GM10248 (cell line): ENCODE measurements at regions not wholly inside any gene's neighbourhood (a gene's known extent, or its start where the extent isn't known, plus 50 kb on each side); places are given as distances from the start of the nearest gene placed in this dataset.

Experiments
- CTCF ChIA-PET: fragments of 300-600 bp; sonication (Branson Sonifier 250); formaldehyde crosslinking; extraction: SDS; loops from one replicate; lab custom pipeline; 2021; ENCODE audit warnings: antibody characterized with exemption; lab: Yijun Ruan, JAX
- POLR2A ChIA-PET: fragments of 350-650 bp; sonication (Branson Sonifier 250); formaldehyde crosslinking; extraction: SDS; loops from one replicate; lab custom pipeline; 2020; ENCODE audit warnings: antibody characterized with exemption; lab: Yijun Ruan, JAX
- DNase-seq: peaks from one replicate; pipeline ENCODE4 v3.0.0; 2012; ENCODE audit errors: extremely low spot score
- CTCF ChIP-seq: IDR thresholded peaks from 2 replicates; pipeline ENCODE4 v1.5.1; 2012; ENCODE audit warnings: mild to moderate bottlenecking, low read depth; ENCODE audit errors: extremely low read depth, missing control alignments, control extremely low read depth

DNA sequence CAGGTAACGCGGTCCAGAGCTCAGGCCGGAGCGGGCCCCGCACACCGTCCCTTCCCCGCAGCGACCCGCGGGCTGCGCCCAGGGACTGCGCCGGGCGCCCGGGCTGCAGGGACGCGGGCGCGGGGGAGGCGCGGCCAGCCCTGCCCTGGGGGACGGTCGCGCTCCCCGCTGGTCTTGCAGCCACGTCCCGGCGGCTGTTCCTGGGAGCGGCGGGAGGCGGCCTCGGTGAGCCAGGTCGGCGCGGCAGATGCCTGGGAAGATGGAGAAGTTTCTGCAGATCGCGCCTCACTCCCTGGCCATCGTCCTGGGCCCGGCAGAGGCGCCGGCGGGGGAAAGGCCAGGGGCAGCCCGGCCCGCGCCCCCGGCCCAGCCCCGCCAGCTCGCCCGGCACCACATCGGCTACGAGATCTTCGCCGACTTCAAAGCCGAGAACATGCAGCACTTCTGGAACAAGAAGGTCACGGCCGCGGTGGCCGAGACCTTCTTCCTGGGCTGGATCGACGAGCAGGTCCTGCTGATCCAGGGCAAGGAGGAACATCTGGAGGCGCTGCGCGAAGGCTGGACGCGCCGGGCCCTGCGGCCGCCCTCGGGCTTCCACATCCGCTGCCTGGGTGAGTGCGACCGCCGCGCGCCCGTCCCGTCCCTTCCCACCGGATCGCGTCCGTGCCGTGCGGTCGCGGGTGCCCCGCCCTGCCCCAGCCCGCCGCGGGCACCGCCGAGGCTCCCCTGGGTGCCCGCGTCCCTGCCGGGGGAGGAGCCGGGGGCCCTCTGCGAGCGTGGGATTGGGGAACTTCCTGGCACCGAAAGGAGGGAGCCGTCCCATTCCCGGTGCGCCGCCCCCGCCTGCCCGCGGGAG, 107.4 kb upstream of the STOX2 start:
- ChIA-PET CTCF (interaction anchor here (1.7 kb wide), 1 partner anchor 17 kb away, joined by 4 read pairs; no protein-coding TSS in a partner anchor), POLR2A (no interaction called here)
- no peak for DNase-seq
- TF ChIP-seq CTCF: no peak

GRCh38 chr4:183798301-183799253, 106.5 kb upstream of the STOX2 start:
- DNase-seq: no peak
- no peak for TF ChIP-seq CTCF
- ChIA-PET POLR2A (no interaction called here), CTCF (interaction anchor here (1.1 to 1.7 kb wide), 2 partner anchors 18 to 34 kb away, joined by 3 to 4 read pairs; no protein-coding TSS in a partner anchor)

DNA sequence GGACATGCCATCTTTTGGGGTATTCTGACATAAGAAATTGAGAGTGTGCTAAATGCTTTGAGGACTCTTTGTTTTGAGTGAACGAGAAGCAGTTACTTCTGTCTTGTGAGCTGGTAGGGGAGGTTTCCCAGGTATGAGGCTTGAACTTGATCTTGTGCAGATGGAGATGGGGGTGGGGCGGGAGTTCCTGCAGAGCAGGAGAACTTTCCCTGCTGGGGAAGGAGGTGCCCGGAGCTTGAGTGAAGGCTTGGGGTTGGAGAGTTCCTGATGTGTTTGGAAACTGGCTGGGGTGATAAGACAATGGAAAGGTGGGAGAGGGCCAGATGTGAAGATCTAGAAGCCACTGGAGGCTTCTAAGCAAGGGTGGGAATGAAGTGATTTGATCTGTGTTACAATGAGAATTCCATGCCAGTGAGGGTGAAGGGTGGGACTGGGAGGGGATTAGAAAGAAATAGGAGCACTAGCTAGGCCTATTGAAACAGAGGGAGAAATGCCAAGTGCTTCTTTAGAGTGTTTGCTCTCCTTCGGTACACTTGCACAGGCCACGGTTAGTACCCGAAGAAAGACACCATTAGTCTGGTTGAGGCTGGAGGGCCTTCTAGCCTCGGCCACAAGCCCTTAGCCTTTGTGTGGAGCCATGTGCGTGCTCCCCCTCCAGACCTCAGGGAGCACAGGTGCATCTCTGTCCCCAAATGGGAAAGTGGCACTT, 103.5 kb upstream of the STOX2 start:
- no peak for TF ChIP-seq CTCF
- no peak for DNase-seq
- POLR2A ChIA-PET: no interaction called here
- CTCF ChIA-PET: no interaction called here

- DNase-seq: no peak
- ChIA-PET CTCF (interaction anchor here (0.8 to 1.5 kb wide), 2 partner anchors 9 to 21 kb away, joined by 3 to 4 read pairs; no protein-coding TSS in a partner anchor), POLR2A (interaction anchor here (1.4 kb wide), 1 partner anchor 11 kb away, joined by 4 read pairs; no protein-coding TSS in a partner anchor)
- no peak for TF ChIP-seq CTCF
These were observed 98.8 kb upstream of the STOX2 start for GRCh38 chr4:183806341-183806740.

GRCh38 chr4:183807420-183808096, 97.5 kb upstream of the STOX2 start:
- ChIA-PET CTCF (interaction anchor here (1.2 kb wide), 1 partner anchor 357 kb away, joined by 3 read pairs; no protein-coding TSS in a partner anchor), POLR2A (no interaction called here)
- no peak for TF ChIP-seq CTCF
- DNase-seq: no peak
